ENCODE measurements at regions not wholly inside any gene's neighbourhood (a gene's known extent, or its start where the extent isn't known, plus 50 kb on each side); places are given as distances from the start of the nearest gene placed in this dataset.

GRCh38 chr4:11051181-11051580 lies 366.6 kb upstream of the CLNK start:
- Histone ChIP-seq H3K56ac (replicated peaks; ENCODE audit: insufficient read length, low read depth, low read length) (no peak overlapping the region), H2BK120ac (replicated peaks; ENCODE audit: low read depth, low read length) (no peak overlapping the region), H4K20me1 (replicated peaks in 1 of 2; ENCODE audit: control insufficient read depth in 1 of 2, insufficient read depth in 2 of 2, low read length in 2 of 2) (no peaks in the 10 kb centered on the region), H4K5ac (ENCODE audit: insufficient read length, low read depth, low read length) (no peak overlapping the region), H3K27ac (ENCODE audit: low read depth, low read length) (no peak overlapping the region), H2AK5ac (ENCODE audit: low read depth, low read length) (no peak overlapping the region), H3K9ac (replicated peaks in 1 of 4; ENCODE audit: extremely low read depth in 1 of 4, low read depth in 3 of 4, low read length in 3 of 4) (no peak overlapping the region), H3K4me1 (replicated peaks in 1 of 4; ENCODE audit: control insufficient read depth in 3 of 4, insufficient read depth in 4 of 4, low read length in 3 of 4) (no peaks in the 10 kb centered on the region), H3K4me2 (ENCODE audit: insufficient read depth in 1 of 2, low read depth in 2 of 2, low read length in 2 of 2) (no peak overlapping the region), H3K9me3 (ENCODE audit: insufficient read depth in 2 of 2, low read depth in 1 of 2, low read length in 1 of 2) (no peaks in the 10 kb centered on the region), H3K27me3 (replicated peaks in 1 of 4; ENCODE audit: control insufficient read depth in 3 of 4, extremely low read depth in 1 of 4, insufficient read depth in 3 of 4, low read length in 3 of 4) (no peaks in the 10 kb centered on the region), H2BK20ac (ENCODE audit: low read length) (no peak overlapping the region), H4K8ac (ENCODE audit: extremely low read depth, insufficient read depth, low read length) (no peak overlapping the region), H2AFZ (ENCODE audit: low read length) (no peak overlapping the region), H3K4ac (replicated peaks; ENCODE audit: insufficient read length, low read depth, low read length) (no peak overlapping the region), H3K79me2 (ENCODE audit: control insufficient read depth in 1 of 2, insufficient read depth in 2 of 2, low read length in 2 of 2) (no peaks in the 10 kb centered on the region), H3K14ac (ENCODE audit: insufficient read length) (no peak overlapping the region), H2BK15ac (ENCODE audit: low read length) (no peak overlapping the region), H4K91ac (replicated peaks; ENCODE audit: insufficient read length, low read length) (no peak overlapping the region), H3K36me3 (ENCODE audit: control insufficient read depth in 2 of 4, insufficient read depth in 4 of 4, low read length in 3 of 4) (no peaks in the 10 kb centered on the region), H2BK5ac (ENCODE audit: low read depth, low read length) (no peak overlapping the region), H3K23me2 (ENCODE audit: low read depth, low read length) (no peaks in the 10 kb centered on the region), H2BK12ac (ENCODE audit: low read depth, low read length) (no peak overlapping the region), H3K23ac (ENCODE audit: insufficient read length) (no peak overlapping the region), H3K79me1 (ENCODE audit: low read depth, low read length) (no peaks in the 10 kb centered on the region), H3K18ac (ENCODE audit: extremely low read depth, low read length) (no peak overlapping the region), H3K4me3 (ENCODE audit: extremely low read depth in 1 of 4, insufficient read depth in 2 of 4, low read depth in 3 of 4, low read length in 4 of 4) (no peak overlapping the region)
- TF ChIP-seq ZNF274 (IDR thresholded peaks at IDR 0.05; ENCODE audit: borderline replicate concordance, extremely low read depth, low read length), result no peak
- no peak for FAIRE-seq
- ChIA-PET POLR2A (ENCODE audit: partially characterized antibody) (no interaction called here), CTCF (ENCODE audit: partially characterized antibody) (no interaction called here)
- 88% methylated on average over 2 of the region's 2 CpGs; no CpG with 5 or more reads in 1 of the 2 experiments for WGBS, 2 experiments (ENCODE audit: extremely low coverage in 1 of 2, insufficient coverage in 1 of 2, insufficient read length in 1 of 2, insufficient replicate concordance in 2 of 2, low coverage in 1 of 2, low lambda C conversion rate in 2 of 2, missing lambda C conversion rate in 1 of 2)
- DNase-seq (ENCODE audit: low read depth in 1 of 2, low spot score in 2 of 2), result no peak

Data from H1 (cell line).